ENCODE measurements at regions not wholly inside any gene's neighbourhood (a gene's known extent, or its start where the extent isn't known, plus 50 kb on each side); places are given as distances from the start of the nearest gene placed in this dataset.

DNA sequence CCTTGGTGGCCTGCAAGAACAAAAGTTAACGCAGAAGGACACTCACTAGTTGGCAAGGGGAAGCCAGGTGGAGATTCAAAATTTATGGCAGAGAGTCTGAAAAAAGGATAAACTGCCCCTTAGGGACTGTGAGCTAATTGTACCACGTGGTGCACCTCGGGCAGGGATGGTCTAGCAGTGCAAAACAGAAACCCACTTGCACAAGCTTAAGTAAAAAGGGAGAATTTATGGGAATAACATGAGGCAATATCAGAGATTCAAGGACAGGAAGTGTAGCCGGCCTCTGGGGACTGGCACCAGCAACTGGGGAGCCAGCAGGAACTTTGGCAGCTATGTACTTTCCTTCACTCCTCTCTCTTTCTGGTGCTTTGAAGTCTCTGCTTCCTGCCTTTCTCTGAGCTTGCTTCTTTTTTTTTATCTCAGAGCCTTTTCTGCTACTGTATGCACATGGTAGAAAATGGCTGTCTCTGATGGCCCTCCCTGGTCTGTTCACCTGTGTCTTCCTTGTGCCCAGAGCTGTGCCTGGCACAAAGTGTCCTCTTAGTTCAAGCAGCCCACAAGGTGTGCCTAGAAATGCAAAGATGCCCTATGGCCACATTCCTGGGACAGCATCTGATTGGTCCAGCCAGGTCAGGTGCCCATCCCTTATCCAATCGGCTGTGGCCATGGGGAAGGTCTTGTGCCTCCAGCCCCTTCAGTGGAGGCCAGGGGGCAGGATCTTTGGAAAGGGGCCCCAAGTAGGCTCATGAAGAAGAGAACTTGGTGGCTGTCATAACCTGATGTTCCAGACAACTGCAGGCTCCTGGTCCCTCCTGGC lies 114.8 kb upstream of the ATP6AP2 start:
- intact Hi-C loops (cut with DNase I), result loop anchor here (10.0 kb wide), 1 partner anchor 651 kb away; no protein-coding TSS in a partner anchor
- no peak for DNase-seq (ENCODE audit: low spot score)

DNA sequence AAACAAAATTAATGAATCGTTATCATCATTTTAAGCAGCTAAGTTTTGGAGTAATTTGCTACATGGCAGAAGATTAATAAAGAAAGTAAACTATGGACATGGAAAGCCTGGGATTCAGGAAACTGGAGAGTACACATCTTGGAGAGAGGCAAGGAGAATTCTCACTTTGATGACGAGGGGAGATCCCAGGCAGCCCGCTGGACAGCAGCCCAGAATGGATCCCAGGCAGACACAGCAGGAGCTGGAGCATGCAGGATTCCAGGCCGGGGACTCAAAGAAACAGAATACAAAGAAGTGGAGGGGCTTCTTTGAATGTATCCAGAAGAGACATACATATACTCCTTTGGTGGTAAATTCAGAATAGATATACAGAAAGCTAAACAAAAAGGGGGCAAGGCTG lies 118.0 kb upstream of the ATP6AP2 start:
- intact Hi-C loops (cut with DNase I), result loop anchor here (10.0 kb wide), 1 partner anchor 648 kb away; no protein-coding TSS in a partner anchor
- DNase-seq (ENCODE audit: low spot score), result no peak

DNA sequence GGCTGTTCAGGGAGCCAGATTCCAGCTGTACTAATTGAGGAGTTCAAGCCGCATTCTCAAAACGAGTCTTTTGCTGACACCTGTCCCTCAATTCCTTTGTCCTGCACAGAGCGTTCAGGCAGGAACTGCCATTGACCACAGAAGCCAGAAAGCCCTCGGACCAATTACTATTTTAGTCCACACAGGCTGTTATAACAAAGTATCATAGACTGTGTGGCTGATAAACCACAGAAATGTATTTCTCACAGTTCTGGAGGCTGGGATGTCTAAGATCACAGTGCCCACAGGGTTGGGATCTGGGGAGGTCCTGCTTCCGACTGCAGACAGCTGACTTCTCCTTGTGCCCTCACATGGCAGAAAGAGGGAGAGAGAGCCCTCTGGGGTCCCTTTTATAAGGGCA lies 119.8 kb upstream of the ATP6AP2 start:
- intact Hi-C loops (cut with DNase I), result loop anchor here (10.0 kb wide), 1 partner anchor 646 kb away; no protein-coding TSS in a partner anchor
- DNase-seq (ENCODE audit: low spot score), result no peak

DNA sequence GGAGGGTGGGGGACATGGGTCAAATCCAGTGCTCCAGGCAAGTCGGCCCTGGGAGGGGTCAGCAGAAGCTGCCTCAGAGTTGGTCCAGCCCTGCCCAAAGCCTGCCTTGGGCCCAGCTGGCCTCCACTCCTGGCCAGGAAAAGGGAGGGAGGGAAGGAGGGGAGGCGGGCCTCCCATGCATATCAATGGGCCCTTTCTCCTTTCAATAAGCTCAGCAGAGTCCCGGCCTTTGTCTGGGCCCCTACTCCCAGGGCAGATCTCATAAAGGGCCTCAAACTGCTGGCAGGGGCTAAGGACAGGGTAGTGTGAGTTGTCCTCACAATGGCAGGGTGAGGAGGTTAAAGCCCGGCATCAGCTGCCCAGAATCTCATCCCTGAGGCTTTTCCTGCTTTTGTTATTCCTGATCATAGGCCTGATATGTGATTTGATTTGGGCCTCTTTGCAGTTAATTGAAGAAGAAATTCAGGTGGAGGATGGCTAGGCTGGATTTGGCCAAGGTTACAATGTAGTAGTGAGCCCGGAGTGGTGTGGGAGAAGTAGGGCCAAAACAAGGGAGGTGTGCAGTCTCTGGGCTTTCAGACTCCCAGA lies 121.1 kb upstream of the ATP6AP2 start:
- DNase-seq (ENCODE audit: low spot score), result no peak
- intact Hi-C loops (cut with DNase I), result loop anchor here (10.0 kb wide), 1 partner anchor 645 kb away; no protein-coding TSS in a partner anchor

DNA sequence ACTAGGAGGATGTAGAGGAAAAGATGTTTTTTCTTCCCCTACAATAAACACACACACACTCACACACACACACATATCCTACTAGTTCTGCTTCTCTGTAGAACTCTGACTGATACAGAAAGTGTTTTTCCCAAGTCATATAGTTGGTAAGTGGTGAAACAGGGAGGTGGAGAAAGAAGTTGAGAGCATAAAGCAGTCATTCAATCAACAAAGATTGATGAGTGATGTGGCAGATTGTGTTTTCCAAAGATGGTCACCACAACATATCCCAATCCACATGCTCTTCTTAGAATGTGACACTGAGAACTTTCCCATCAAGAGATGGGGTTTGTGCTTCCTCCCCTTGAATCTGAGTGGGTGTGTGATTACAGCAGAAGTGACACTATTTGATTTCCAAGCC lies 123.4 kb upstream of the ATP6AP2 start:
- intact Hi-C loops (cut with DNase I), result no loop called here
- no peak for DNase-seq (ENCODE audit: low spot score)

DNA sequence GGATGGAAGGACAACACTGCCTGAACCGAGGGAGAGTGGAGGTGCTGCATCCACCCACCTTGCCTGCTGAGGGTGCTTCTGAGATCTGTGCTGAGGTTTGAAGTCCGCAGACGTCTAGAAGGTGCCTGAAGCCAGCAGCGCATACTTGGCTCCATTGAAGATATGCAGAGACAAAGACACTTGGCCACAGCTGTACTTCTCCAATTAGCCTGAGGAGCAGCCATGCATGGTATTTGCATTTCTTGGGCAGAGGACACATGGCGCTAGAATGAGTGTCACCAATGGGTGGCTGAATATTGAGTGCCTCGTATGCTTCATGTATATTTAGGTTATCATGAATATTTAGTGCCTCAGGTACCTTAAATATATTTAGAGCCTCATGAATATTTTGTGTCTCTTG lies 128.7 kb upstream of the ATP6AP2 start:
- intact Hi-C loops (cut with DNase I), result no loop called here
- DNase-seq (ENCODE audit: low spot score), result no peak

DNA sequence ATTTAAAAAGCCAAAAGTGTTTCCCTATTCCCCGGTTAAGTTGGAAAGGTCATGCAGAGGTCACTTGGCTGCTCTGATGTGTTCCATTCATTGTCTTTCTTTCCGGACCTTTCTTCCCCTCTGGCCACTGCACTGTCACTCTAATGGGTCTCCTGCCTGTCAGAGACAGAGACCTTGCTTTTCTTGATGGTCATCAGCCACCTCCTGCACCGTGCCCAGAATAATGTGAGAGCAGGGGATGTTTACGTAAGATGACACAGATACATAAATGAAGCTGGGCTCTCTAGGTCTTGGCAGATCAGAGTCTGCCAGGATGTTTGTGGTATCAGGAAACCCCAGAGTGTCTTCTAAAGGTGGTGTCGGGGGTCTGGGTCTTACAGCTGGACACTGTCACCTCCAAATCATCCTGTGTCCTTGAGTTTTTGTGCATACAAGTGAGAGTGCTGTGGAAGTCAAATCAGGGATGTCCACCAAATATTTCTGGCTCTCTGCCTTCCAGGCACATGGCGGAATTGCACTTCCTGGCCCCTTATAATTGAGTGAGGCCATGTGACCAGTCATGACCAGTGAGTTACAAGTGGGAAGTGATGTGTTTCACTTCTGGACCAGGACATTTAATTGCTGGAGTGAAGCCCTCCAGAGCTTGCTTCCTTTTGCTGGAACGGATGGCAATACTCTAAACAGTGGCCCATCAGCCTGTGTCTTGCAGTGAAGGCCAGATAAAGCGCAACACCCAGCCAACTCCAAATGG lies 130.6 kb upstream of the ATP6AP2 start:
- intact Hi-C loops (cut with DNase I), result no loop called here
- DNase-seq (ENCODE audit: low spot score), result peak; percentile 17

DNA sequence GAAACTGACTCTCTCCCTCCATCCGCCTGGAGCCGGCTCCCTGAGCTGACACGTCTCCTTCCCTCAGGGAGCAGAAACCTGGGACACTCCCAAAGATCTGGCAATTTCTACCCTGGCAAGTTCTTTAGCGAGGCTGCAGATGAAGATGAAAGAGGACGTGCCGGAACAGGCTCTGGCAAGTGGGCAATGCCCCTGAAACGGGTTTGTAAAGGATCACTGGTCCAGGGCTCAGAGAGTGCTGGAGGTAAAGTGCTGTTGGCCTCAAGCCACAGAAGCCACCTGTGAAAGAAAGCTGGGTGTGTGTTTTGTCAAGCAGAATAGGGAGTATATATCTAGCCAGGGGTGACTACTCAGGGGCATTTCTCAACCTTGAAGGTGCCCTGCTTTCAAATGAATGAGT lies 131.4 kb upstream of the ATP6AP2 start:
- peak; percentile 6 for DNase-seq (ENCODE audit: low spot score)
- intact Hi-C loops (cut with DNase I), result no loop called here

DNA sequence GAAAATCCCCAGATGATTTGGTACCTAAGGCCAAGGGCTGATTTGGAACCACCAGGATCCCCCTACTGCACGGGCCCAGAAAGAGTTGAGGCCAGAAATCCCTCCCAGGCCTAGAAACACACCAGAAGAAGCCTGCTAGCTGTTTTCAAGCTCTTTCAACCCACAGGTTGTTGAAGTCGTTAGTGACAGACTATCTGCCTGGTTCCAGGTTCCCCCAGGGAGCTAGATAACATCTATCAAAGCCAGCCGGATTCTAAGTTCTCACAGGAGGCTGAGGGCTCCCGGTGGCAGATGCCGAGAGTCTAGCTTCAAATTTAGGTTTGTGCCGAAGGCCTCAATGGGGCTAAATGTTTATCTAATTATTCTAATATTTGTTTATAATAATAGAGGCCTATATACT lies 132.0 kb upstream of the ATP6AP2 start:
- no peak for DNase-seq (ENCODE audit: low spot score)
- intact Hi-C loops (cut with DNase I), result no loop called here

DNA sequence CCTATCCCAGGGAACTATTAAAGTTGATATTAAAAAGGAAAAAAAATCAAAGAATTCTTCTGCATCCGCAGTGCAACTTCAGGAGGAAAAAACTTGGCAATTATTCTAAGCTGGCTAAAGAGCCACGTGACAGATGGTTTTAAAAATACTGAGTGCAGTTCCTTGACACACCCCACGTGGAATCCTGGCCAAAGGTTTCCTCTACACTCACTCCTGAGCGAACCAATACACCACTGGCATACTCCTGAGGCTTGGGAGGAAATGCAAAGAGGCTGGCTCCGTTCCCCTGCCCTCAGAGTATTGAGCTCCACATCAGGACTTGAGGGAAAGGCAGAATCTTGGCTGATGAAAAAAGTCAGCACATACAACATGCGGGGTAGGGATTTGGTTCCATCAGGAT lies 133.8 kb upstream of the ATP6AP2 start:
- intact Hi-C loops (cut with DNase I), result no loop called here

DNA sequence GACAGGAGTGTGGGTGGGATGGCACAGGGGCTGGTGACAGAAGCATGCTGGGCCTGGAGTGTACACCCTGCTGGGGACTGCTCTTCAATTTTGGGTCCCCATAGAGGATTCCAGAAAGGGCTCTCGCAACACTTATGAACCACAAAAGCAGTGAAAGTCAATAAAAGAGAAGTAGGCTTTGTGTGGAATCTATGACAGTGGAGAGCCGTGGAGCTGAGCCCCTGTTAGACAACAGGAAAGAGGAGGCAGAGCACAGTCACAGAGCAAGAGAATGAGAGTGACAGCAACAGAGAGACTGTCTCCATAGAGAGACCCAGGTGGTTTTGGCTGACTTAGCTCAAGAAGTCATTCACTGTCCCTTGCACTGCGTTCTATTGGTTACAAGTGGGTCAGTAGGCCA lies 135.1 kb upstream of the ATP6AP2 start:
- DNase-seq (ENCODE audit: low spot score), result no peak
- intact Hi-C loops (cut with DNase I), result no loop called here

More for the DNA sequence above, 133.8 kb upstream of the ATP6AP2 start:
- DNase-seq (ENCODE audit: low spot score), result no peak

DNA sequence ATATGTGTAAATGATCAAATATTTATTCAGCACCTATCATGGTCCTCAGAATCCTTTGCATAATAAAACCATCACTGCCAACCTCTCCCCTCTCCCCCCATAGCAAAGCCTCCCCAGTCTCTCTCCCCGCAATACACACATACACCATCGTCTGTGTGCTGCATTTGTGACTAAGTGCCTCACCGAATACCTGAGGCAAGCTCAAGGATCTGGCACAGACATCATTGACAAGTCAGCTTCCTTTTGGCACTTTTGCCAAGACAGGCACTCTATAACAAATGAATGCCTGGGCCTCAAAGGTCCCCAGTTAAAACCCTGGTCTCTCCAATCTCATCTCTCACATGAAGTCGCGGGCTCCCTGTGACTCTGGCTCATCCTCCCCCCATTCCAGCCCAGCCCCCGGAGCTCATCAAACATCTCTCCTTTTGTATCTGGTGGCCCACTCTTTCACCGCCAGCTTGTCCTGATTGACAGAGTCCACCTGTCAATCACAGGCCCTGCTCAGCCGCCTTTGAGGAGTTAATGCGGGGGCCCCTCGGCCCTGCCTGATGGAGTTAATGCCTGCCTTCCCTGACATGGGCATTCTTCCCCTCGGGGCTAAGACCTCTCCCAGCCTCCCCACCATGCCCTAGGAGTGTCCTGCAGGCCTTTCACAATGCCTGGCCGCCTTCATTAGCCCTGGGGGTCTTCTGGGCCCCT lies 135.8 kb upstream of the ATP6AP2 start:
- intact Hi-C loops (cut with DNase I), result no loop called here
- no peak for DNase-seq (ENCODE audit: low spot score)

DNA sequence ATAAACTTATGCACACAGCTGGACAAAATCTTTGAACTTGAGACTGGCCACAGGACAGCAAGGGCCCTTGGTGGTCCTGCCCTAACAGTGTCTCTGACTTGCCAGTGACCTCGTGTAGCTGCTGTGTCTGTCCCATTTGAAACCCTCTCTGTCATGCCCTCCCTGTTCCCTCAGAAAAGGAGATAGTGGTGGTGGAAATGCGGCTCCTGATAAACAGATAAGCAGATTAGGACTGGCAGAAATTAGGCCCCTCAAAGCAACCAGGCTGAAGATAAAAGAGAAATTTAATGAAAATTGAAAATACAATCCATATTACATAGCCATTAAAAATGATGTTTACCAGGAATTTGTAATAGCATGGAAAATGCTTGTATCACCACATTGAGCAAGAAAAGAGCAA lies 136.6 kb upstream of the ATP6AP2 start:
- intact Hi-C loops (cut with DNase I), result no loop called here
- DNase-seq (ENCODE audit: low spot score), result no peak

DNA sequence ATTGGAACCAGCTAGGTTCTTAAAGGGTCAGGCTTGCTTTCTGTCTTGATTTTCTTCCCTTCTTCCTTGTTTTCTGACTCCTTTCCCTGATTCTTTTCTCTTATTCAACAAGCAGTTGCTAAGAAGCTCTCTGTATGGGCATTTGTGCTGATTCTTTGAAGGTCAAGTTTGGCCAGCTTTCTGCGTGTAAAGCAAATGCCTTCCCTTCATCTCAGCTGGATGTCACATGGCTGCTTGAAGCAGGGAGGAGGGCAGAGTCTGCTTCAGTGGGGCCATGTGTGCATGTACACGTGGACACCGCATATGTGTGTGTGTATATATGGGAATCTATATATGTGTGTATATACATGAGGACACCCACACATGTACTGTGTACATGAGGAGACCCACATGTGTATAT lies 139.9 kb upstream of the ATP6AP2 start:
- intact Hi-C loops (cut with DNase I), result no loop called here
- DNase-seq (ENCODE audit: low spot score), result no peak

DNA sequence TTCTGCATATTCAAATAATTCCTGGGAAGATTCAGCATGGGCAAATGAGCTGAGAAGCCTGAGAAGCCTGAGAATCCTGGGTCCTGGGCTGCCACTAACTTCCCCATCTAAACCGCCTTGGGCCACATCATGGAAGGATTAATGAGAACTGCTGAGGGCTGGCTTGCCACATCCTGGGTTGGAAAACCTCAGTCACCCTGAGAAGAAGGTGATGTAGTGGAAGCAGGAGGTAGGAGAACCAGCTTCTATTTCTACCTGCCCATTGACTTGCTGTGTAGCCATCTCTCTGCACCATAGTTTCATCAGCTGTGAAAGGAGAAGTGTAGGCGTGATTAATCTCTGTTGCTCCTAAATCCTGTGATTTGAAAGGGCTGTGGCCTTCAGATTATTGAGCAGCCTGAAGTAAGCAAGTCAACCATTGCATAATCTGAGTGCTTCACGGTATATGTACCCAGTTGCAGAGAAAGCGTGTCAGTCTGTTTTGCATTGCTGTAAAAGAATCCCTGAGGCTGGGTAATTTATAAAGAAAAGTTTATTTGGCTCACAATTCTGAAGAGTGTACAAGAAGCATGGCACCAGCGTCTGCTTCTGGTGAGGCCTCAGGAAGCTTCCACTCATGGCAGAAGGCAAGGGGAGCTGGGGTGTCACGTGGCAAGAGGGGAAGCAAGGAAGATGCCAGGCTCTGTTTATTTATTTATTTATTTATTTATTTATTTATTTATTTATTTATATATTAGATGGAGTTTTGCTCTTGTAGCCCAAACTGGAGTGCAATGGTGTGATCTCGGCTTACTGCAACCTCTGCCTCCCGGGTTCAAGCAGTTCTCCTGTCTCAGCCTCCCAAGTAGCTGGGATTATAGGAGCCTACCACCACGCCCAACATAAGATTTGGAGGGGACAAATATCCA lies 140.9 kb upstream of the ATP6AP2 start:
- intact Hi-C loops (cut with DNase I), result no loop called here
- DNase-seq (ENCODE audit: low spot score), result no peak

DNA sequence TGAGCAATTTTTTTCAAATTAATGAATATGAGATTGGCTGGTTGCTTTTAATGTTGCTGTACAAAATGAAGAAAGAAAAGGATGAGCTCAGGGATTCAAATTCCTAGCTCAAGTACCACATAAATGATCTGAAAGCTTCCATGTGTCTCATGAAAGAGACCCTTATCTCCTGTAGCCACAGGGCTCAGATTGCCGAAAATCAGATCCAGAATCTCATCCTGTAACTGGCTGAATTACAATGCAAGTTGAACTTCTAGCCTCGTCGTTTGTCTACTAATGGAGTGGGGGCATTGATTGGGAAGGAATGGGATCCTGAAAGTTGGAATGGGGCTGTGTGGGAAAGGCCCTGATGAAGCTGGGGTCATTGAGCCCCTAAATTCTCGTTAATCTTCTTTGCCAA lies 143.4 kb upstream of the ATP6AP2 start:
- intact Hi-C loops (cut with DNase I), result no loop called here
- DNase-seq (ENCODE audit: low spot score), result no peak

DNA sequence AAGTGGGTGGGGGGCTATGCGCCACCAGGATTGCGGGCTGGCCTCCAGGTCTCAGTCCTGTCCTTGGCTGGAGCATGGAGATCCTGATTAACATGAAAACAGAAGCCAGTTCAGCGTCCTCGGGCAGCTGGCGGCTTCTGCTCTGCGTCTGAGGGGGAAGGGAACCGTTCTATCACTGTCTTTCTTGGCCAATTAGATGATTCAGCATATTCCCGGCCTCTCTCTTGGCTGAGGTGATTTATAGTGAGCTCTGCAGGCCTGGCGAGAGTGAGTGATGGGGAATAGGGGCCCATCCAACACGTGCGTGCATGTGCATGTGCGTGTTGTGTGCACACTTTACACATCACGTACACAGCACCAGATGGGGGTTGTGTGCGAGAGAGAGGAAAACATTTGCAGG lies 145.8 kb upstream of the ATP6AP2 start:
- no peak for DNase-seq (ENCODE audit: low spot score)
- intact Hi-C loops (cut with DNase I), result no loop called here

DNA sequence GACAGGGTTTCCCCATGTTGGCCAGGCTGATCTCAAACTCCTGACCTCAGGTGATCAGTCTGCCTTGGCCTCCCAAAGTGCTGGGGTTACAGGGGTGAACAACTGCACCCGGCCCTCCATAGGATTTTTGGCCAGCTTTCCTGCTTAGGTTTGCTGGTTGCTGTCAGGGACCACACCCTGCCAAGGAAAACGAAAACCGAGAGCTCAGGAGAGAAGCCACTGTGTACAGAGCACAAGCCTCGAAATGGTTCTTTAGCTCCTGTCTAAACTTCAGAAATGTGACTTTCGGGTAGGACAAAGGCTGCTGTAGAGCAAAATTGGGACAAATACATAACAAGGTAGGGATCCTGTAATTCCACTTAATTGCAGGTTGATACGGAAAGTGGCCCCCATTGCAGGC lies 146.3 kb upstream of the ATP6AP2 start:
- intact Hi-C loops (cut with DNase I), result no loop called here
- DNase-seq (ENCODE audit: low spot score), result no peak

DNA sequence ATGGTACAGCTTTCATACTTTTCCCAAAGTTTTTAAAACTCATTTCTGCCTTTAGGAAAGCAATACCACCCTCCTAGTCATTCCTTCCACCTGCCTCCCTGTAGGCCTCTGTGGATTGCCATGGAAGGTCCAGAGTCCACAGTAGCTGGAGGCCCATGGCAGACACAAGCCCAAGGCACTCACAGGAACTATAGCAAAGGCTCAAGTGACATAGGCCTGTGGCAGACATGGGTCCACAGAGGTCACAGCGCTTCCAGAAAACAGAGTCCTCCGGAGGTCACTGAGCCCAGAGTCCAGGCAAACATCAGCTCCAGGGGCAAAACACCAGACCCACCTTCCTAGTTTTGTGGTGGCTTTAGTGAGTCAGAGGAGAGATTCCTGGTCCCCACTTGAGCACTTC lies 147.6 kb upstream of the ATP6AP2 start:
- intact Hi-C loops (cut with DNase I), result no loop called here
- DNase-seq (ENCODE audit: low spot score), result no peak

Measured in cardiac septum (tissue), 1 donor.